Uterus (tissue), 2 donors: ENCODE measurements at regions not wholly inside any gene's neighbourhood (a gene's known extent, or its start where the extent isn't known, plus 50 kb on each side); places are given as distances from the start of the nearest gene placed in this dataset.

ENCODE experiments used
- CTCF ChIP-seq, 4 experiments: fragments of 200-600 bp in 2 of 4; fragments of 450-650 bp in 2 of 4; sonication (generic) in 2 of 4; IDR thresholded peaks; one replicate each; pipeline ENCODE4 v1.5.1; 2016 to 2019; ENCODE audit warnings: antibody characterized with exemption in 4 of 4, mild to moderate bottlenecking in 2 of 4, moderate library complexity in 1 of 4
- POLR2A ChIP-seq, 2 donors: fragments of 450-650 bp; IDR thresholded peaks; one replicate each; pipeline ENCODE4 v1.6.1; 2016; ENCODE audit warnings: antibody characterized with exemption in 2 of 2, mild to moderate bottlenecking in 1 of 2, moderate library complexity in 1 of 2

GRCh38 chr4:13860126-13860525 is 232.6 kb upstream of the BOD1L1 start:
- TF ChIP-seq POLR2A (IDR thresholded peaks at IDR 0.05) = no peak
- no peak for TF ChIP-seq CTCF (IDR thresholded peaks at IDR 0.05)
